Spleen (tissue), 11 donors: ENCODE measurements at regions not wholly inside any gene's neighbourhood (a gene's known extent, or its start where the extent isn't known, plus 50 kb on each side); places are given as distances from the start of the nearest gene placed in this dataset.
"Not testable (repeated sequence)": the region's sequence is repeated elsewhere in the genome, so short reads cannot be mapped to it uniquely, and the experiment has no call there.

Experiments used
- DNase-seq: peaks from one replicate; pipeline ENCODE4 v3.0.0-alpha.2; 2020
- H3K27ac ChIP-seq, 8 donors: fragments of 200-600 bp; sonication (generic) in 7 of 8; 1 replicate in 4 of 8; 2 replicates in 4 of 8; pipeline versions ENCODE4 v1.5.0 to v1.8.0; 2016 to 2021; ENCODE audit warnings: inconsistent platforms in 4 of 8, mild to moderate bottlenecking in 4 of 8, moderate library complexity in 1 of 8
- H3K27me3 ChIP-seq, 7 donors: fragments of 200-600 bp; sonication (generic) in 6 of 7; replicated peaks in 1 of 7; 1 replicate in 4 of 7; 2 replicates in 3 of 7; pipeline versions ENCODE4 v1.5.0 to v1.8.0; 2016 to 2021; ENCODE audit warnings: inconsistent platforms in 3 of 7, mild to moderate bottlenecking in 1 of 7
- H3K36me3 ChIP-seq, 6 donors: fragments of 200-600 bp; sonication (generic) in 5 of 6; 1 replicate in 4 of 6; 2 replicates in 2 of 6; pipeline versions ENCODE4 v1.5.0 to v1.8.0; 2016 to 2021; ENCODE audit warnings: inconsistent platforms in 2 of 6
- H3K4me1 ChIP-seq, 6 donors: fragments of 200-600 bp; sonication (generic) in 5 of 6; 1 replicate in 3 of 6; 2 replicates in 3 of 6; pipeline versions ENCODE4 v1.5.0 to v1.8.0; 2016 to 2021; ENCODE audit warnings: inconsistent platforms in 3 of 6
- H3K4me3 ChIP-seq, 8 donors: fragments of 200-600 bp; sonication (generic) in 7 of 8; 1 replicate in 4 of 8; 2 replicates in 4 of 8; pipeline versions ENCODE4 v1.5.0 to v1.8.0; 2016 to 2021; ENCODE audit warnings: inconsistent platforms in 4 of 8, mild to moderate bottlenecking in 4 of 8, moderate library complexity in 2 of 8
- H3K9me3 ChIP-seq, 8 donors: fragments of 200-600 bp; sonication (generic) in 7 of 8; 1 replicate in 4 of 8; 2 replicates in 4 of 8; pipeline versions ENCODE4 v1.5.0 to v1.8.0; 2016 to 2021; ENCODE audit warnings: inconsistent platforms in 4 of 8
- POLR2A ChIP-seq, 3 donors: fragments of 450-650 bp; IDR thresholded peaks; one replicate each; pipeline ENCODE4 v1.5.1; 2017; ENCODE audit warnings: antibody characterized with exemption in 3 of 3, mild to moderate bottlenecking in 1 of 3
- POLR2AphosphoS5 ChIP-seq, 3 donors: sonication (generic); formaldehyde crosslinking; IDR thresholded peaks; one replicate each; pipeline ENCODE4 v1.5.1; 2017; ENCODE audit warnings: antibody characterized with exemption in 3 of 3
- WGBS, 5 donors: extraction: QIAGEN DNeasy Blood & Tissue Kit in 3 of 5; methylation state at CpG; one replicate each; pipeline versions ENCODE4 v1.1.5 to v1.1.7; 2013 to 2018; 5-methylcytosine and 5-hydroxymethylcytosine counted together
- intact Hi-C: fragments of 100-400 bp; cut with DNase I; formaldehyde crosslinking; loops from one replicate; pipeline ENCODE4 v1.15.0; 2023; ENCODE audit warnings: low total_unique reads
- TF ChIP-seq, protein P1 (sequence below), 11 experiments: fragments of 200-600 bp in 7 of 11; fragments of 450-650 bp in 4 of 11; sonication (generic) in 4 of 11; IDR thresholded peaks in 8 of 11; conservative IDR thresholded peaks in 3 of 11; 1 replicate in 7 of 11; 2 replicates in 4 of 11; pipeline versions ENCODE4 v1.4.0 to v1.8.0; 2016 to 2021; ENCODE audit warnings: antibody characterized with exemption in 11 of 11, inconsistent platforms in 4 of 11, mild to moderate bottlenecking in 1 of 11
- donor health status: healthy with polysubstance abuse.
- donor health status: DM: no; HTN: no; CAD: no; lungs with moderate emphysema.
- donor health status: DM: no; HTN: no; CAD: no.
- donor health status: Bipolar disorder and iron deficiency.
- donor health status: healthy.
- donor health status: DM: no; HTN: no; CAD: no.
- donor health status: DM: yes; HTN: yes; CAD: no.

- peak; percentile 66 for DNase-seq
- intact Hi-C loops: no loop called here
- 55 to 72% (median 66%) methylated on average over 15 of the region's 15 CpGs for WGBS, 5 donors
- Histone ChIP-seq H3K4me1 (no peaks in the 10 kb centered on the region), H3K36me3 (no peaks in the 10 kb centered on the region), H3K4me3 (no peak overlapping the region), H3K9me3 (peaks cover 0 to 30% (median 20%) of the 10 kb centered on the region in 8 donors), H3K27me3 (peaks cover 0 to 18% (median 0%) of the 10 kb centered on the region in 7 donors), H3K27ac (no peak overlapping the region)
- TF ChIP-seq, protein P1, sequence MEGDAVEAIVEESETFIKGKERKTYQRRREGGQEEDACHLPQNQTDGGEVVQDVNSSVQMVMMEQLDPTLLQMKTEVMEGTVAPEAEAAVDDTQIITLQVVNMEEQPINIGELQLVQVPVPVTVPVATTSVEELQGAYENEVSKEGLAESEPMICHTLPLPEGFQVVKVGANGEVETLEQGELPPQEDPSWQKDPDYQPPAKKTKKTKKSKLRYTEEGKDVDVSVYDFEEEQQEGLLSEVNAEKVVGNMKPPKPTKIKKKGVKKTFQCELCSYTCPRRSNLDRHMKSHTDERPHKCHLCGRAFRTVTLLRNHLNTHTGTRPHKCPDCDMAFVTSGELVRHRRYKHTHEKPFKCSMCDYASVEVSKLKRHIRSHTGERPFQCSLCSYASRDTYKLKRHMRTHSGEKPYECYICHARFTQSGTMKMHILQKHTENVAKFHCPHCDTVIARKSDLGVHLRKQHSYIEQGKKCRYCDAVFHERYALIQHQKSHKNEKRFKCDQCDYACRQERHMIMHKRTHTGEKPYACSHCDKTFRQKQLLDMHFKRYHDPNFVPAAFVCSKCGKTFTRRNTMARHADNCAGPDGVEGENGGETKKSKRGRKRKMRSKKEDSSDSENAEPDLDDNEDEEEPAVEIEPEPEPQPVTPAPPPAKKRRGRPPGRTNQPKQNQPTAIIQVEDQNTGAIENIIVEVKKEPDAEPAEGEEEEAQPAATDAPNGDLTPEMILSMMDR (IDR thresholded peaks at IDR 0.05 in 8 of 11, conservative IDR thresholded peaks at IDR 0.05 in 3 of 11): no peak
- TF ChIP-seq POLR2A (IDR thresholded peaks at IDR 0.05) (no peak), POLR2AphosphoS5 (IDR thresholded peaks at IDR 0.05) (no peak)
Observed at GRCh38 chr11:70901951-70902521, 350.3 kb downstream of the SHANK2 start.

DNA sequence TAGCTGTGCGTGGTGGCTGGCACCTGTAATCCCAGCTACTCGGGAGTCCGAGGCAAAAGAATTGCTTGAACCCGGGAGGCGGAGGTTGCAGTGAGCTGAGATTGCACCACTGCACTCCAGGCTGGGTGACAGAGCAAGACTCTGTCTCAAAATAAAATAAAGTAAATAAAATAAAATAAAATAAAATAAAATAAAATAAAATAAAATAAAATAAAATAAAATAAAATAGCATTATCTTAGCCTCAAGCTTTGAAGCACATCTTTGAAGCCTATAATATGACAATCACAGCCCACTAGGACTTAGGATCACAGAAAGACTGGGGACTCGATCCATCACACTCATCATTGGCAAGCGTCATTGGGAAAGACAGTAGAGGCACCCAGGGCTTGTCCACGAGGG, 349.1 kb downstream of the SHANK2 start:
- H3K4me3 ChIP-seq, H3K27ac ChIP-seq, H3K36me3 ChIP-seq, H3K4me1 ChIP-seq, intact Hi-C loops: not testable (repeated sequence)
- peaks cover 0 to 21% (median 0%) of the 10 kb centered on the region in 7 donors for H3K27me3 ChIP-seq
- H3K9me3 ChIP-seq: peaks cover 0 to 18% (median 8%) of the 10 kb centered on the region in 8 donors
- 88 to 93% (median 92%) methylated on average over 8 of the region's 8 CpGs for WGBS, 5 donors
- DNase-seq: peak; percentile 5

GRCh38 chr11:70906101-70906500, 346.3 kb downstream of the SHANK2 start:
- Histone ChIP-seq H3K4me1 (no peaks in the 10 kb centered on the region), H3K27me3 (peaks cover 0 to 35% (median 0%) of the 10 kb centered on the region in 7 donors), H3K4me3 (no peak overlapping the region), H3K9me3 (peaks cover 0 to 7% (median 0%) of the 10 kb centered on the region in 8 donors), H3K27ac (no peak overlapping the region), H3K36me3 (no peaks in the 10 kb centered on the region)
- TF ChIP-seq POLR2A (IDR thresholded peaks at IDR 0.05): no peak
- TF ChIP-seq, protein P1 (IDR thresholded peaks at IDR 0.05 in 8 of 11, conservative IDR thresholded peaks at IDR 0.05 in 3 of 11): no peak
- no peak for TF ChIP-seq POLR2AphosphoS5 (IDR thresholded peaks at IDR 0.05)
- intact Hi-C loops: no loop called here
- 81 to 96% (median 93%) methylated on average over 6 to 12 of the region's 12 CpGs for WGBS, 5 donors
- DNase-seq: peak; percentile 37

DNA sequence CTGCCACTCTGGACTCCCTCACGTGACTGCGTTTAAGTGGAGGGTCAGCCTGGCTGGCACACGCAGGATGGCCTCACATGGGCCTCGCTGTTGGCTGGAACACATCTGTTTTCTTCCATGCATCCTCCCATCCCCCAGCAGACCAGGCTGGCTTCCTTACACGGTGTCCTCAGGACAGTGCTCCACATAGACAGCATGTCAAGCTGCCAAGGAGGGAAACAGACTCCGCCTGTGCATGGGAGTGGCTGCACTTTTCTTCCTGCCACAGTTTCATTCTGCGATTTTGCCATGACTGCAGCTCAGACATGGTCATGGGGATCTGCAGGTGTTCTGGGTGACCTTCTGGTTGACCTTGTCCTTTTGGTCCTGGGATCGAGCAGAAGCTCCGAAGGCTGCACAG, 344.2 kb downstream of the SHANK2 start:
- no peak overlapping the region for H3K4me3 ChIP-seq
- WGBS, 5 donors: 55 to 72% (median 69%) methylated on average over 9 of the region's 9 CpGs
- H3K36me3 ChIP-seq: no peaks in the 10 kb centered on the region
- DNase-seq: peak; percentile 43
- H3K27me3 ChIP-seq: peaks cover 0 to 50% (median 0%) of the 10 kb centered on the region in 7 donors
- H3K4me1 ChIP-seq: no peaks in the 10 kb centered on the region
- TF ChIP-seq POLR2AphosphoS5 (IDR thresholded peaks at IDR 0.05): no peak
- no peak for TF ChIP-seq POLR2A (IDR thresholded peaks at IDR 0.05)
- TF ChIP-seq, protein P1 (IDR thresholded peaks at IDR 0.05 in 8 of 11, conservative IDR thresholded peaks at IDR 0.05 in 3 of 11): no peak
- peaks cover 0 to 7% (median 0%) of the 10 kb centered on the region in 8 donors for H3K9me3 ChIP-seq
- H3K27ac ChIP-seq: no peak overlapping the region
- intact Hi-C loops: no loop called here
